IPS DF 4.7 (cell line): ENCODE measurements at regions not wholly inside any gene's neighbourhood (a gene's known extent, or its start where the extent isn't known, plus 50 kb on each side); places are given as distances from the start of the nearest gene placed in this dataset.

Experiments used
- DNase-seq: peaks from one replicate; pipeline ENCODE4 v3.0.0-alpha.2; 2013; ENCODE audit warnings: low spot score; ENCODE audit errors: extremely low read depth

GRCh38 chr6:163729127-163729872 lies 314.8 kb downstream of the QKI start:
- no peak for DNase-seq

- DNase-seq: no peak
Measured at GRCh38 chr6:163728442-163729126, 314.1 kb downstream of the QKI start.

- no peak for DNase-seq
Measured at GRCh38 chr6:163726037-163726695, 311.6 kb downstream of the QKI start.

- no peak for DNase-seq
Measured at GRCh38 chr6:163725008-163725941, 310.8 kb downstream of the QKI start.

GRCh38 chr6:163724196-163724595 lies 309.7 kb downstream of the QKI start:
- DNase-seq: no peak

GRCh38 chr6:163723759-163724158 lies 309.2 kb downstream of the QKI start:
- no peak for DNase-seq

GRCh38 chr6:163721922-163722692 lies 307.6 kb downstream of the QKI start:
- no peak for DNase-seq

- DNase-seq: no peak
Measured at GRCh38 chr6:163721435-163721834, 306.9 kb downstream of the QKI start.

- no peak for DNase-seq
Measured at GRCh38 chr6:163720460-163721235, 306.1 kb downstream of the QKI start.

- no peak for DNase-seq
Measured at GRCh38 chr6:163720005-163720404, 305.5 kb downstream of the QKI start.

GRCh38 chr6:163719028-163719742 lies 304.7 kb downstream of the QKI start:
- DNase-seq: no peak

GRCh38 chr6:163718537-163718936 lies 304.0 kb downstream of the QKI start:
- no peak for DNase-seq

GRCh38 chr6:163717106-163717764 lies 302.7 kb downstream of the QKI start:
- DNase-seq: no peak

- no peak for DNase-seq
Measured at GRCh38 chr6:163716690-163717089, 302.2 kb downstream of the QKI start.

GRCh38 chr6:163715846-163716245 lies 301.3 kb downstream of the QKI start:
- no peak for DNase-seq

GRCh38 chr6:163714179-163714578 lies 299.7 kb downstream of the QKI start:
- no peak for DNase-seq

GRCh38 chr6:163712981-163713380 lies 298.5 kb downstream of the QKI start:
- DNase-seq: no peak

- DNase-seq: no peak
Measured at GRCh38 chr6:163712566-163712961, 298.0 kb downstream of the QKI start.
